ENCODE measurements at regions not wholly inside any gene's neighbourhood (a gene's known extent, or its start where the extent isn't known, plus 50 kb on each side); places are given as distances from the start of the nearest gene placed in this dataset.

DNA sequence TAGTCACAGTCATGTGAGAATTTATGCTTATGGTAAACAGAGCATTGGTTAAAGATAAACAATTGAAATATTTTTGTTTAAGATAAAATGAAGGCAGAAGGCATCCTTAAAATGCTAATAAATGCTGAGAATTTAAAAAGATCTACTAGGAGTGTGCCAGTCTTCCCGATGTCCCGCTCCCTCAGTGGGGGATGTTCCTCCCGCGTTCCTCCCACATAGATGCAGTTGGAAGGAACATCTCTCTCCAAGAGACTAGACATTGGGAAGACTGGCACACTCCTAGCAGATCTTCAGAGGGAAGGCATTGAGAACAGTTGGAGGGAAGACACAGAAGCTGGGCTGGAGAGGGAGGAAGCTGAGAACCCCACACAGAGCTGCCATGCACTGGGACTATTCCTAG, 203.3 kb downstream of the EDN1 start:
- TF ChIP-seq, protein P1, sequence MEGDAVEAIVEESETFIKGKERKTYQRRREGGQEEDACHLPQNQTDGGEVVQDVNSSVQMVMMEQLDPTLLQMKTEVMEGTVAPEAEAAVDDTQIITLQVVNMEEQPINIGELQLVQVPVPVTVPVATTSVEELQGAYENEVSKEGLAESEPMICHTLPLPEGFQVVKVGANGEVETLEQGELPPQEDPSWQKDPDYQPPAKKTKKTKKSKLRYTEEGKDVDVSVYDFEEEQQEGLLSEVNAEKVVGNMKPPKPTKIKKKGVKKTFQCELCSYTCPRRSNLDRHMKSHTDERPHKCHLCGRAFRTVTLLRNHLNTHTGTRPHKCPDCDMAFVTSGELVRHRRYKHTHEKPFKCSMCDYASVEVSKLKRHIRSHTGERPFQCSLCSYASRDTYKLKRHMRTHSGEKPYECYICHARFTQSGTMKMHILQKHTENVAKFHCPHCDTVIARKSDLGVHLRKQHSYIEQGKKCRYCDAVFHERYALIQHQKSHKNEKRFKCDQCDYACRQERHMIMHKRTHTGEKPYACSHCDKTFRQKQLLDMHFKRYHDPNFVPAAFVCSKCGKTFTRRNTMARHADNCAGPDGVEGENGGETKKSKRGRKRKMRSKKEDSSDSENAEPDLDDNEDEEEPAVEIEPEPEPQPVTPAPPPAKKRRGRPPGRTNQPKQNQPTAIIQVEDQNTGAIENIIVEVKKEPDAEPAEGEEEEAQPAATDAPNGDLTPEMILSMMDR (optimal IDR thresholded peaks at IDR 0.05 in 1 of 3, IDR thresholded peaks at IDR 0.05 in 1 of 3, conservative IDR thresholded peaks at IDR 0.05 in 1 of 3; ENCODE audit: extremely low read depth in 1 of 3, insufficient read depth in 2 of 3, low read length in 3 of 3) = no peak
- TF ChIP-seq EZH2 (IDR thresholded peaks at IDR 0.05; ENCODE audit: low read length) = no peak
